H9 (cell line): ENCODE measurements at regions not wholly inside any gene's neighbourhood (a gene's known extent, or its start where the extent isn't known, plus 50 kb on each side); places are given as distances from the start of the nearest gene placed in this dataset.

Experiments used
- DNase-seq: peaks from one replicate; pipeline ENCODE4 v3.0.0-alpha.2; 2017
- H2AFZ ChIP-seq: one replicate; pipeline ENCODE4 v1.6.1; 2013; ENCODE audit warnings: mild to moderate bottlenecking, low read length, control low read depth, moderate library complexity
- H2AK5ac ChIP-seq: 2 replicates; pipeline ENCODE4 v1.6.1; 2013; ENCODE audit warnings: low read length, control low read depth, mixed read lengths; ENCODE audit not compliant: insufficient read length
- H2BK120ac ChIP-seq: one replicate; pipeline ENCODE4 v1.6.1; 2013; ENCODE audit warnings: low read depth, mild to moderate bottlenecking, low read length, control low read depth, inconsistent platforms; ENCODE audit not compliant: poor library complexity, severe bottlenecking
- H2BK12ac ChIP-seq: 2 replicates; pipeline ENCODE4 v1.6.1; 2013; ENCODE audit warnings: low read length, control low read depth, mixed read lengths, low read depth; ENCODE audit not compliant: insufficient read length
- H2BK15ac ChIP-seq: 2 replicates; pipeline ENCODE4 v1.6.1; 2013; ENCODE audit warnings: low read depth, low read length, control low read depth
- H2BK20ac ChIP-seq: one replicate; pipeline ENCODE4 v1.6.1; 2013; ENCODE audit warnings: low read depth, mild to moderate bottlenecking, low read length, control low read depth, inconsistent platforms; ENCODE audit not compliant: poor library complexity, severe bottlenecking
- H2BK5ac ChIP-seq: 2 replicates; pipeline ENCODE4 v1.6.1; 2013; ENCODE audit warnings: low read length, control low read depth, mixed read lengths; ENCODE audit not compliant: insufficient read length
- H3K14ac ChIP-seq: 2 replicates; pipeline ENCODE4 v1.6.1; 2013; ENCODE audit warnings: low read length, control low read depth; ENCODE audit not compliant: insufficient read depth
- H3K18ac ChIP-seq: 2 replicates; pipeline ENCODE4 v1.6.1; 2013; ENCODE audit warnings: low read depth, mild to moderate bottlenecking, mixed read lengths, low read length, control low read depth; ENCODE audit not compliant: insufficient read length
- H3K23ac ChIP-seq: 2 replicates; pipeline ENCODE4 v1.6.1; 2013; ENCODE audit warnings: low read length, control low read depth, mixed read lengths, low read depth; ENCODE audit not compliant: insufficient read length
- H3K23me2 ChIP-seq: 2 replicates; pipeline ENCODE4 v1.6.1; 2013; ENCODE audit warnings: low read depth, mild to moderate bottlenecking, mixed read lengths, low read length, control low read depth; ENCODE audit not compliant: insufficient read length, poor library complexity, severe bottlenecking
- H3K27ac ChIP-seq: 2 replicates; pipeline ENCODE4 v1.5.1; 2013; ENCODE audit warnings: low read length, control low read depth, mixed read lengths, low read depth; ENCODE audit not compliant: insufficient read length
- H3K27me3 ChIP-seq: 2 replicates; pipeline ENCODE4 v1.6.1; 2013; ENCODE audit warnings: low read length, control low read depth, inconsistent platforms; ENCODE audit not compliant: insufficient read depth
- H3K4ac ChIP-seq: 2 replicates; pipeline ENCODE4 v1.6.1; 2013; ENCODE audit warnings: low read depth, mild to moderate bottlenecking, control low read depth, inconsistent platforms, low read length, moderate library complexity
- H3K4me1 ChIP-seq: 2 replicates; pipeline ENCODE4 v1.6.1; 2013; ENCODE audit warnings: low read length, control low read depth, inconsistent platforms; ENCODE audit not compliant: insufficient read depth
- H3K4me2 ChIP-seq: 2 replicates; pipeline ENCODE4 v1.6.1; 2013; ENCODE audit warnings: low read length, control low read depth, mixed read lengths; ENCODE audit not compliant: insufficient read length, insufficient read depth
- H3K56ac ChIP-seq: 2 replicates; pipeline ENCODE4 v1.6.1; 2013; ENCODE audit warnings: low read depth, mild to moderate bottlenecking, mixed read lengths, low read length, control low read depth; ENCODE audit not compliant: insufficient read length
- H3K79me1 ChIP-seq: 2 replicates; pipeline ENCODE4 v1.6.1; 2013; ENCODE audit warnings: low read depth, mild to moderate bottlenecking, moderate library complexity, low read length, control low read depth, inconsistent platforms; ENCODE audit not compliant: insufficient read depth, poor library complexity, severe bottlenecking
- H3K79me2 ChIP-seq: 2 replicates; pipeline ENCODE4 v1.6.1; 2013; ENCODE audit warnings: low read length, control low read depth, inconsistent platforms; ENCODE audit not compliant: insufficient read depth
- H3K9ac ChIP-seq: 2 replicates; pipeline ENCODE4 v1.6.1; 2013; ENCODE audit warnings: low read length, control low read depth, mixed read lengths; ENCODE audit not compliant: insufficient read length; ENCODE audit errors: extremely low read depth
- H3K9me3 ChIP-seq: one replicate; pipeline ENCODE4 v1.6.1; 2013; ENCODE audit warnings: low read depth, low read length, inconsistent platforms; ENCODE audit not compliant: control insufficient read depth
- H3T11ph ChIP-seq: one replicate; pipeline ENCODE4 v1.6.1; 2013; ENCODE audit warnings: mild to moderate bottlenecking, low read length, control low read depth, inconsistent platforms
- H4K20me1 ChIP-seq: one replicate; pipeline ENCODE4 v1.6.1; 2013; ENCODE audit not compliant: control insufficient read depth, insufficient read length, insufficient read depth
- H4K5ac ChIP-seq: 2 replicates; pipeline ENCODE4 v1.6.1; 2013; ENCODE audit warnings: low read depth, mild to moderate bottlenecking, mixed read lengths, low read length, control low read depth; ENCODE audit not compliant: insufficient read length
- H4K8ac ChIP-seq: replicated peaks from 2 replicates; pipeline ENCODE4 v1.6.1; 2013; ENCODE audit warnings: low read length, control low read depth, mixed read lengths, low read depth; ENCODE audit not compliant: insufficient read length
- H4K91ac ChIP-seq: 2 replicates; pipeline ENCODE4 v1.6.1; 2013; ENCODE audit warnings: low read depth, mild to moderate bottlenecking, moderate library complexity, mixed read lengths, low read length, control low read depth; ENCODE audit not compliant: insufficient read length
- H3K27ac Mint-ChIP-seq, 3 experiments: 2 replicates in 2 of 3; 3 replicates in 1 of 3; pipeline ENCODE4 v1.8.0; 2020 to 2021; ENCODE audit warnings: mixed read lengths in 3 of 3, mild to moderate bottlenecking in 1 of 3, moderate library complexity in 1 of 3
- H3K27me3 Mint-ChIP-seq: 2 replicates; pipeline ENCODE4 v1.8.0; 2021; ENCODE audit warnings: low read depth, mild to moderate bottlenecking, moderate library complexity, mixed read lengths
- H3K36me3 Mint-ChIP-seq, 3 experiments: 2 replicates in 2 of 3; 3 replicates in 1 of 3; pipeline ENCODE4 v1.8.0; 2020 to 2021; ENCODE audit warnings: low read depth in 3 of 3, mixed read lengths in 3 of 3; ENCODE audit not compliant: insufficient read depth in 1 of 3
- H3K4me1 Mint-ChIP-seq, 2 experiments: 2 replicates each; pipeline ENCODE4 v1.8.0; 2020; ENCODE audit warnings: mixed read lengths in 2 of 2
- H3K4me3 Mint-ChIP-seq, 2 experiments: 2 replicates in 1 of 2; 3 replicates in 1 of 2; pipeline ENCODE4 v1.8.0; 2020 to 2021; ENCODE audit warnings: mild to moderate bottlenecking in 2 of 2, mixed read lengths in 2 of 2, moderate library complexity in 1 of 2
- H3K9me3 Mint-ChIP-seq, 2 experiments: 2 replicates in 1 of 2; 3 replicates in 1 of 2; pipeline ENCODE4 v1.8.0; 2020; ENCODE audit warnings: mild to moderate bottlenecking in 2 of 2, mixed read lengths in 2 of 2, moderate library complexity in 1 of 2
- CTCF ChIP-seq: fragments of 200-600 bp; sonication (generic); conservative IDR thresholded peaks from 3 replicates; pipeline ENCODE4 v1.8.0; 2021; ENCODE audit warnings: antibody characterized with exemption, mild to moderate bottlenecking
- WGBS: extraction: QIAGEN DNeasy Blood & Tissue Kit; methylation state at CpG from one replicate; pipeline ENCODE4 v1.1.7; 2013; ENCODE audit warnings: missing lambda C conversion rate, low lambda C conversion rate, mixed read lengths; ENCODE audit not compliant: insufficient read length; ENCODE audit errors: extremely low coverage; 5-methylcytosine and 5-hydroxymethylcytosine counted together

- H3K9ac ChIP-seq: no peak overlapping the region
- H3K56ac ChIP-seq: no peak overlapping the region
- H4K8ac ChIP-seq: no peak overlapping the region
- H3K18ac ChIP-seq: no peak overlapping the region
- no peak overlapping the region for H4K91ac ChIP-seq
- H3K4me2 ChIP-seq: no peak overlapping the region
- no peak overlapping the region for H2BK20ac ChIP-seq
- H3K4me3 Mint-ChIP-seq: no peak overlapping the region; a peak in 1 of 5 replicates
- no peaks in the 10 kb centered on the region for H3K79me2 ChIP-seq
- H3K4me1 ChIP-seq: no peaks in the 10 kb centered on the region
- H3K27ac ChIP-seq: no peak overlapping the region
- H3K9me3 Mint-ChIP-seq: peaks cover 2 to 4% of the 10 kb centered on the region in 2 experiments; a peak in 4 of 5 replicates
- no peaks in the 10 kb centered on the region for H3K9me3 ChIP-seq
- H4K20me1 ChIP-seq: no peaks in the 10 kb centered on the region
- H3K4ac ChIP-seq: no peak overlapping the region
- H2AK5ac ChIP-seq: no peak overlapping the region
- H3K23ac ChIP-seq: no peak overlapping the region
- no peaks in the 10 kb centered on the region for H3K23me2 ChIP-seq
- no peak overlapping the region for H3K27ac Mint-ChIP-seq
- no peak overlapping the region for H2BK15ac ChIP-seq
- H2AFZ ChIP-seq: no peak overlapping the region
- WGBS: no CpG with 5 or more reads among the region's 1 CpG
- DNase-seq: no peak
- no peak for TF ChIP-seq CTCF
- H2BK5ac ChIP-seq: no peak overlapping the region
- no peaks in the 10 kb centered on the region for H3K27me3 Mint-ChIP-seq
- H3K36me3 Mint-ChIP-seq: peaks cover 0 to 4% (median 0%) of the 10 kb centered on the region in 3 experiments; a peak in 2 of 7 replicates
- H2BK120ac ChIP-seq: no peak overlapping the region
- no peak overlapping the region for H3T11ph ChIP-seq
- no peak overlapping the region for H3K14ac ChIP-seq
- no peak overlapping the region for H4K5ac ChIP-seq
- no peak overlapping the region for H2BK12ac ChIP-seq
- H3K4me1 Mint-ChIP-seq: peaks cover 24 to 28% of the 10 kb centered on the region in 2 experiments
- H3K79me1 ChIP-seq: no peaks in the 10 kb centered on the region
- no peaks in the 10 kb centered on the region for H3K27me3 ChIP-seq
Measured at GRCh38 chr5:97542469-97542868, 359.4 kb upstream of the RIOK2 start.
